NOMO-1 treated with dmso at 0.1 percent for 144 hours (cell line): ENCODE measurements at regions not wholly inside any gene's neighbourhood (a gene's known extent, or its start where the extent isn't known, plus 50 kb on each side); places are given as distances from the start of the nearest gene placed in this dataset.
"Not testable (repeated sequence)": the region's sequence is repeated elsewhere in the genome, so short reads cannot be mapped to it uniquely, and the experiment has no call there.

Source experiments
- DNase-seq: peaks from one replicate; lab custom pipeline; 2025; ENCODE audit not compliant: unreplicated experiment; lab: John Stamatoyannopoulos, UW

GRCh38 chr5:9813305-9813704 lies 183.2 kb upstream of the TAS2R1 start:
- DNase-seq, result no peak

GRCh38 chr5:9807366-9807765 lies 177.2 kb upstream of the TAS2R1 start:
- not testable (repeated sequence) for DNase-seq

GRCh38 chr5:9801908-9802307 lies 171.8 kb upstream of the TAS2R1 start:
- DNase-seq, result no peak

- no peak for DNase-seq
Observed at GRCh38 chr5:9799606-9800005, 169.5 kb upstream of the TAS2R1 start.

- no peak for DNase-seq
Observed at GRCh38 chr5:9790276-9790675, 160.1 kb upstream of the TAS2R1 start.

- no peak for DNase-seq
Observed at GRCh38 chr5:9789777-9790176, 159.6 kb upstream of the TAS2R1 start.

- DNase-seq, result no peak
Observed at GRCh38 chr5:9787861-9788600, 157.9 kb upstream of the TAS2R1 start.

- DNase-seq, result no peak
Observed at GRCh38 chr5:9786380-9787360, 156.5 kb upstream of the TAS2R1 start.

GRCh38 chr5:9785751-9786150 lies 155.6 kb upstream of the TAS2R1 start:
- no peak for DNase-seq

- no peak for DNase-seq
Observed at GRCh38 chr5:9784231-9784630, 154.1 kb upstream of the TAS2R1 start.

- DNase-seq, result no peak
Observed at GRCh38 chr5:9782826-9783560, 152.8 kb upstream of the TAS2R1 start.

GRCh38 chr5:9781890-9782289 lies 151.7 kb upstream of the TAS2R1 start:
- DNase-seq, result no peak

GRCh38 chr5:9781275-9781674 lies 151.1 kb upstream of the TAS2R1 start:
- DNase-seq, result no peak

GRCh38 chr5:9780501-9780900 lies 150.3 kb upstream of the TAS2R1 start:
- no peak for DNase-seq

- DNase-seq, result no peak
Observed at GRCh38 chr5:9776525-9776924, 146.4 kb upstream of the TAS2R1 start.

GRCh38 chr5:9775339-9775738 lies 145.2 kb upstream of the TAS2R1 start:
- DNase-seq, result no peak

- DNase-seq, result no peak
Observed at GRCh38 chr5:9774472-9775079, 144.4 kb upstream of the TAS2R1 start.

GRCh38 chr5:9771079-9771478 lies 140.9 kb upstream of the TAS2R1 start:
- no peak for DNase-seq

- no peak for DNase-seq
Observed at GRCh38 chr5:9766581-9766980, 136.4 kb upstream of the TAS2R1 start.

- no peak for DNase-seq
Observed at GRCh38 chr5:9765419-9766140, 135.4 kb upstream of the TAS2R1 start.
